ENCODE measurements at regions not wholly inside any gene's neighbourhood (a gene's known extent, or its start where the extent isn't known, plus 50 kb on each side); places are given as distances from the start of the nearest gene placed in this dataset.

DNA sequence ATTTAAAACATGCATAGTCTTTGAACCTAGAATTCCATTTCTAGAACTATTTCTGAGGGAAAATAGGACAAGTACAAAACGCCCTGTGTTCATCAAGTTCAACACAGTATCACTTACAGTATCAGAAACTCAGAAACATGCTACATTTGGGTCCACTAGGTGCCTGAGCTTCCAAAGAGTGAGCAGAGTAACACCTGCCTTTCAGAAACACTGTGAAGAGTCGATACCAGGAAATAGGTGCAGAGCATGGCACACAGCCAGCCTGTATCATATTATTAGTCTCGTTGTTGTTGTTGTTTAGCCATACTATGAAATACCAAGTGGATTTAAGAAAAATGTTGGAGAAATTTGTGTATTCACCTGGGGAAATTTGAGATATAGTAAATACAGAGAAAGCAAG is 392.1 kb upstream of the MGMT start:
- ChIA-PET POLR2A (no interaction called here), CTCF (no interaction called here)
- no peak for DNase-seq (ENCODE audit: low read depth, low spot score)
- H3K4me3 ChIP-seq (ENCODE audit: low read depth, low read length) = no peak overlapping the region
- TF ChIP-seq, protein P1, sequence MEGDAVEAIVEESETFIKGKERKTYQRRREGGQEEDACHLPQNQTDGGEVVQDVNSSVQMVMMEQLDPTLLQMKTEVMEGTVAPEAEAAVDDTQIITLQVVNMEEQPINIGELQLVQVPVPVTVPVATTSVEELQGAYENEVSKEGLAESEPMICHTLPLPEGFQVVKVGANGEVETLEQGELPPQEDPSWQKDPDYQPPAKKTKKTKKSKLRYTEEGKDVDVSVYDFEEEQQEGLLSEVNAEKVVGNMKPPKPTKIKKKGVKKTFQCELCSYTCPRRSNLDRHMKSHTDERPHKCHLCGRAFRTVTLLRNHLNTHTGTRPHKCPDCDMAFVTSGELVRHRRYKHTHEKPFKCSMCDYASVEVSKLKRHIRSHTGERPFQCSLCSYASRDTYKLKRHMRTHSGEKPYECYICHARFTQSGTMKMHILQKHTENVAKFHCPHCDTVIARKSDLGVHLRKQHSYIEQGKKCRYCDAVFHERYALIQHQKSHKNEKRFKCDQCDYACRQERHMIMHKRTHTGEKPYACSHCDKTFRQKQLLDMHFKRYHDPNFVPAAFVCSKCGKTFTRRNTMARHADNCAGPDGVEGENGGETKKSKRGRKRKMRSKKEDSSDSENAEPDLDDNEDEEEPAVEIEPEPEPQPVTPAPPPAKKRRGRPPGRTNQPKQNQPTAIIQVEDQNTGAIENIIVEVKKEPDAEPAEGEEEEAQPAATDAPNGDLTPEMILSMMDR (IDR thresholded peaks at IDR 0.05; ENCODE audit: insufficient read depth, low read length, missing control alignments) = no peak

GRCh38 chr10:129075508-129075907 is 391.5 kb upstream of the MGMT start:
- DNase-seq (ENCODE audit: low read depth, low spot score) = no peak
- ChIA-PET CTCF (no interaction called here), POLR2A (no interaction called here)
- H3K4me3 ChIP-seq (ENCODE audit: low read depth, low read length) = no peak overlapping the region
- TF ChIP-seq, protein P1 (IDR thresholded peaks at IDR 0.05; ENCODE audit: insufficient read depth, low read length, missing control alignments) = no peak

- no peak overlapping the region for H3K4me3 ChIP-seq (ENCODE audit: low read depth, low read length)
- TF ChIP-seq, protein P1 (IDR thresholded peaks at IDR 0.05; ENCODE audit: insufficient read depth, low read length, missing control alignments) = no peak
- CTCF ChIA-PET = no interaction called here
- POLR2A ChIA-PET = no interaction called here
- no peak for DNase-seq (ENCODE audit: low read depth, low spot score)
Observed at GRCh38 chr10:129075927-129076326, 391.1 kb upstream of the MGMT start.

GRCh38 chr10:129078346-129078745 is 388.7 kb upstream of the MGMT start:
- ChIA-PET CTCF (no interaction called here), POLR2A (no interaction called here)
- TF ChIP-seq, protein P1 (IDR thresholded peaks at IDR 0.05; ENCODE audit: insufficient read depth, low read length, missing control alignments) = no peak
- no peak overlapping the region for H3K4me3 ChIP-seq (ENCODE audit: low read depth, low read length)
- DNase-seq (ENCODE audit: low read depth, low spot score) = no peak

DNA sequence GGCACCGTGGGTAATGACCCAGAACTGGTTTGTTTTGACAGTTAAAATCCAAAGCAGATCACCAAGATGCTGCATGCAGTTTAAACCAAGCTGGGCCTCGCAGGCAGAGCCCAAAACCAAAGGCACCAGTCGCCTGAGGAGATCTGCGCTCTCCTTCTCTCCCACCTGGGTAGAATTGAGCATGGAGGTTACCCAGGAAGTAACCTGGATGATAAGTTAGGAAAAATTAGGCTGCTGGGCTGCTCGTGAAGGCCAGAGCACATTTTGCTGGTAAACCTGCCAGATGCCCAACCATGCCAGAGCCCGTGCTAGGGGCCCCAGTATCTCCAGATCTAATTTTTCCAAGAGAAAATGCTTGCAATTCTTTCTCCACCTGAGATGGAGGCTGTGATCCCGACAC is 388.3 kb upstream of the MGMT start:
- DNase-seq (ENCODE audit: low read depth, low spot score) = no peak
- CTCF ChIA-PET = no interaction called here
- POLR2A ChIA-PET = no interaction called here

DNA sequence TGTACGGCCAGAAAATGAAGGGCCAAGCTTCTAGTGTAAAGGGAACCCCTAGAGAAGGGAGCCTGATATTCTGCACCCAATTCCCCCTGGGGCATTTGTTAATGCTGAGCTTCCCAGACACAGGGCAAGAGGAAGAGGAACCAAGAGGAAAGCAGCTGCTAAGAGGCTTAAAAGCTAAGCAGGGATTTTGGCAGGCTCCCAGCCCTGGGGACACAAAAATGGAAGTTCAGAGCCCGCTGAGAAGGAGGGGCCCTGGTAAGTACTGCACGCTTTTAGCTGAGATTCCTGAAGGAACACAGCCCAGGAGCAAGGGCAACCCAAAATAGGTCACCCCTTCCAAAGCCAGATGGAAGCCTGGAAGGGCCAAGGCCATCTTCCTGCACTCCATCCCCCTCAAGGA is 387.3 kb upstream of the MGMT start:
- ChIA-PET POLR2A (no interaction called here), CTCF (no interaction called here)
- H3K4me3 ChIP-seq (ENCODE audit: low read depth, low read length) = no peak overlapping the region
- DNase-seq (ENCODE audit: low read depth, low spot score) = no peak
- TF ChIP-seq, protein P1 (IDR thresholded peaks at IDR 0.05; ENCODE audit: insufficient read depth, low read length, missing control alignments) = no peak

More for the DNA sequence above, 388.3 kb upstream of the MGMT start:
- TF ChIP-seq, protein P1 (IDR thresholded peaks at IDR 0.05; ENCODE audit: insufficient read depth, low read length, missing control alignments) = no peak
- no peak overlapping the region for H3K4me3 ChIP-seq (ENCODE audit: low read depth, low read length)
